ENCODE measurements at regions not wholly inside any gene's neighbourhood (a gene's known extent, or its start where the extent isn't known, plus 50 kb on each side); places are given as distances from the start of the nearest gene placed in this dataset.

DNA sequence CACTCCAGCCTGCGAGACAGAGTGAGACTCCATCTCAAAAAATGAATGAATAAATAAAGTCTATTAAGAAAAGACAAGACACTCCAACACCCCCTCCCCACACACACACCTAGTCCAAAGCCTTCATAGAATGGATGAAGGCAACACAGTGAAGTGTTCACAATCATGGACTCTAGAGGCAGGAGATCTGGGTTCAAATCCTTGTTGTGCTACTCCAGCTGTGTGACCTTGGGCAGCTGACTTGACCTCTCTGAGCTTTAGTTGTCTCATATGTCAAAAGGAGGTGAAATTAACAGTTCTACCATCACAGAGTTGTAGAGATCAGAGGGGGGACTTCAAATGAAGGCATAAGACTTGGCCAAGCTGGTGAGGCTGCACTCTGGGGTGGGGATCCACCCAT, 95.8 kb upstream of the MAP1LC3B2 start:
- no peak for DNase-seq

DNA sequence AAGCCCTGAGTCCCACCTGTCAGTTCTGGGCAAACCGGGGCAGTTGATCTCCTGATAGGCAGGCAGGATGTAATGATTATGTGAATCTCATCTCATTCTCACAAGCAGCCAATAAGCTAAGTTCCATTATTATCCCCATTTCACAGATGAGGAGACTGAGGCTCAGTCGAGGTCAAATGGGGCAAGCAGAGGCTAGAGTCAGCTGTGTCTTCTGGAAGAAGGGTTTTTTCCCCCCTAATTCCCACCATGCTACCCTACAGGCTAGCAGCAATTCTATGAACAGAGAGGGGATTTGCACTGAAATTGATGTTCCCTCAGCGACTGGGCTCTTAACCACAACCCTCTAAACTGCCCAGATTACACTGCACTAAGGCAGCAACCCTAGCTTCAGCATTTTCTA, 93.8 kb upstream of the MAP1LC3B2 start:
- no peak for DNase-seq

DNA sequence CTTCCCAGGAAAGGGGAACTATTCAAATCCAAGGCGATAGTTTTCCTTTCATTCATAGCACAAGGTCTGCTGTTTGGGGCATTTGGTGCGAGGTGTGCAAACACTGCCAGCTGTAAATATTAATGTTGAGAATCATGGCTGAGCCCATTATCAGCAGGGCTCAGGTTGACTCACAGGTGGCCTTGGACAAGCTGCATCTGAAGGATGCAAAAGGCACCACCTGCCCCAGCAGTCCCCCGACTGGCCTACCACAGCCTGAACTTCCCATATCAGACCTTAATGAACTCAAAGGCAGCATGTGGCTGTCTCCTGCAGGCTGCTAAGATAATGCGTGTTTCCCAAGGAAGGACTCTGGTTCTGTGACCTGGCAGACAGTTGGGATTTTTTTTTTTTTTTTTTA, 93.3 kb upstream of the MAP1LC3B2 start:
- no peak for DNase-seq

DNA sequence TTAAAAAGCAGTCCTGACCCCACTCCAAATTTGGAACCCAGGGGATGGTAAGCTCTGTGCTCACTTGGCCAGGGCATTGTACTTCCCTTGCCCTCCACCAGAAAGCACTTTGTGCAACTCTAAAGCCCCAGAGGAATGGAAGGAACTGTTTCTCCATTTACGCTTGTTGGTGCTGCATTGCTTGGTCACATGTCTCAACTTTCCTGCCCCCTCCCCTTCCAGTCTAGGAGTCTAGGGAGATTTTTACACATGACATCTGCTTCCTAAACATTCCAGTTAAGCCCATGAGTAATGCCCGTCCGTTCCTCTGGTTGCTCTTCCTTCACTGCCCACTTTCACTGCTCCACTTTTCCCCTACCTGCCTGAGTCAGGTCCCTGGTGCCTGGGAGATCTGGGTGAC, 92.6 kb upstream of the MAP1LC3B2 start:
- no peak for DNase-seq

DNA sequence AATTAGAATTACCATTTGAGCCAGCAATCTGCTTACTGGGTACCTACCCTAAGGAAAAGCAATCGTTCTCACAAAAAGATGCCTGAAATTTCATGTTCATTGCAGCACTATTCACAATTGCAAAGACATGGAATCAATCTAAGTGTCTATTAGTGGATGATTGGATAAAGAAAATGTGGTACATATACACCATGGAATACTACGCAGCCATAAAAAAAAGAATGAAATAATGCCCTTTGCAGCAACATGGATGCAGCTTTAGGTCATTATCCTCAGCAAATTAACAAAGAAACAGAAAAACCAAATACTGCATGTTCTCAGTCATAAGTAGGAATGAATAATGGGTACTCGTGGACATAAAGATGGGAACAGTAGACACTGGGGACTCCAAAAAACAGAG, 89.8 kb upstream of the MAP1LC3B2 start:
- DNase-seq, result no peak

DNA sequence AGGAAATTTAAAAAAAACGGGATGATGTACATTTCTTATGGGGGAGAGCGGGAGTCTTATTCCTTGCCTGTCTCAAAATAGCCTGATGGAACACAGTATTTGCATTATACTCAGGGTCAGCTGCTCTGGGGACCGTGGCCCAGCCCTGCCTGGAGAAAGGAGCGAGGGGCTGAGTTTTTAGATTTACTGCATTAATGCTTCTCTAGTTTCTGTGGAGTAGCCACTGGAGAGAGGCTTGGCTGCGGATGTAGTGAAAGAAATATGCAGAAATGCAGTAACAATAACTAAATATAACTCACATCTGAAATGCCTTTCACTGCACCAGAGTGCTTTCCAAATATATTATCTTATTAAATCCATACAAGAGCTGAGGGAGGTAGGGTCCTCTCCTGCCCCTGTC, 87.6 kb upstream of the MAP1LC3B2 start:
- DNase-seq, result no peak

DNA sequence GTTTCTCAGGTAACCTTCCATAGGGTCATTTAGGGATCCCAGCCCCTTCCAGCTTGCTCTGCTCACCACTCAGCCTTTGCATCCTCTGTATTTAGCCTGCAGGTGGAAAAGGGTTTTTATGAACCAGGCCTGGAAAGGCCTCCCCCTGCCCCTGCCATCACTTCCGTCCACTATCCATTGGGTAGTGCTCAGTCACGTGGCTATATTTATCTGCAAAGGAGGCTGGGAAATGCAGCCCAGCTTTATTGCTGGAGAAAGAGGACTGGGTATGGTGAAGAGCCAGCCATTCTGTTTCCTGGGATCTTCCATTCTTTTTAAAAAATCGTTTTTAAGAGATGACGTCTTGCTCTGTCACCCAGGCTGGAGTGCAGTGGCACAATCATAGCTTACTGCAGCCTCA, 87.0 kb upstream of the MAP1LC3B2 start:
- DNase-seq, result no peak

DNA sequence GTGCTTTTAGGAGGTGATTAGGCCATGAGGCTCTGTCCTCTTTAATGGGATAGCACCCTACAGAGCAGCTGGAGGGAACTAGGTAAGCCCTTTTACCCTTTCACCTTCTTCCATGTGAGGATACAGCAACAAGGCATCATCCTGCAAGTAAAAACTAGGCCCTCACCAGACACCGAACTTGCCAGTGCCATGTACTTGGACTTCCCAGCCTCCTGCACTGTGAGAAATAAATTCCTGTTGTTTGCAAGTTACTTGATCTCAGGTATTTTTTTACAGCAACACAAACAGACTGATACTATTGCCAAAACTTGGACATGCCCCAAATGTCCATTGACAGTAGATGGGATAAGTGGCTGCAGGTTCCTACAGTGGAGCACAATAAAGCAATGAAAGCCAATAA, 85.8 kb upstream of the MAP1LC3B2 start:
- DNase-seq, result no peak

DNA sequence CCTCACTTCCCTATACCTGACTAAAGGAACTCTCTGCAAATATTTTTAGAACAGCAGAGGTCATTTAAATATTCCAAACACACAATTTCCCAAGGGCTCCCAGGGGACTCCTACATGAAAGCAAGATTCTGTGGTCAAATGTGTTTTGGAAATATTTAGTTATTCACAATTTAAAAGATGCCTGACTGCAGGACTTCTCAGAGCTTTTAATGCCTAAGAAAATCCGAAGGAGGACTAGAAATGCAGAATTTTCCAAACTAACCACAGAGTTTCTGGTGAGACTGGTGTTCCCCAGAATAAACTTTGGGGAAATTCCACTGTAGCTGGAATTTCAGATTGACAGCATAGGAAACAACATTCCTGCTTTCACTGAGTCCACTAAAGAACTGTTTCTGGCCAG, 84.8 kb upstream of the MAP1LC3B2 start:
- no peak for DNase-seq

DNA sequence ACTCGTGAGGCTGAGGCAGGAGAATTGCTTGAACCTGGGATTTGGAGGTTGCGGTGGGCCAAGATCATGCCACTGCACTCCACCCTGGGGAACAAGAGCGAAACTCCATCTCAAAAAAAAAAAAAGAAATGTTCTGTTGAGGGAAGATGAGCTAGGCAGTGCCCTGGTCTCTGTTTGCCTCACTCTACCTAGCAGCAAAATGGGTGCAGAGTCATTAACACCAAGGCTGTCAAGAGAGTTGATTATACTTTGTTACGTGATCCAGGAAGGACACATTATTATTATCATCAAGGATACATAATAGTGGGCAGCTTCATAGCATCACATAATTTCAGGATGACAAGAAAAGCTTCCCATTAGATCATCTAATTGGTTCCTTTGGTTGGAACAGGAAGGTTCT, 84.3 kb upstream of the MAP1LC3B2 start:
- no peak for DNase-seq

DNA sequence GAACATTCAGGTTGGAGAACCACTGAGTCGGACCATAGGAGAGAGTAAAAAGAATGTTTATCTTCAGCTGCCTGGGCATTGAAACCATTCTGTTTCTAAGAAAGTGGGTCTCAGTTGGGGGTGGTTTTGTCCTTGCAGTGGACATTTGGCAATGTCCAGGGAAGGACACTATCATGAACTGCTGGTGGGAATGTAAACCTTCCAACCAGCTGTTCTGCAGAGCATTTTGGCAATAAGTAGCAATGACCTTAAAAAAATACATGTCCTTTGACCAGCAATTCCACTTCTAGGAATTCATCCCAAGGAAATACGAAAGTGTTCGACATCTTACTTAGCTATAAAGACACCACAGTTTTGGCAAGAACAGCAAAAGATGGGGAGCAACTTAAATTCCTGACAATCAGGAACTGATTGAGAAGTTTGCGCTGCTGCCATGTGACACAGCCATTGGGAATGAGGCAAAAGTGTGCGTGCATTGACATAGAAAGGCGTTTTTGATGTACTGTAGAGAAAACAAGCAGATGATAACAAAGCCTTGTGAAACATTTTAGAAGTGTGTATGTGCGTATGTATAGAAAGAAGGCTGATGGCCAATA, 82.9 kb upstream of the MAP1LC3B2 start:
- no peak for DNase-seq

DNA sequence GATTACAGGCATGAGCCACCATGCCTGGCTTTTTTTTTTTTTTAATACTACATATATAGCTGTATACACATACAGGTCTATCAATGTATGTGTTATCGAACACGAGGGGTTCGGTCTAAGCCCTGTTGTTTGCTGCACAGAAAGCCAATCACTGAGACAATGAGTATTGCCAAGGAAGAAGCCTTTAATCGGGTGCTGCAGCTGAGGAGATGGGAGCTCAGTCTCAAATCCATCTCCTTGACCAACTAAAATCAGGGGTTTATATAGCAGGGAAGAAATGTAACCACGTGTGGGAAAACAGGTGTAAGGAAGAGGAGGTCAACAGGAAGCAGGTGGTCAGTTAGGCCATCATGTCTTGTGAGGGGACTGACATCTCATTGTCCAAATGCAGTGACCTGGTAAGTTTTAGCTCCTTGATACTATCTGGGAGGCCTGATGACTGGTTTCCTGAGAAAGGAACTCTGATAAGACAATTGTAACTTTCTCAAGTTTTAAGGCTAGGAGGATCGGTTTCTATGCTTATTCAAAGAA, 80.9 kb upstream of the MAP1LC3B2 start:
- no peak for DNase-seq

DNA sequence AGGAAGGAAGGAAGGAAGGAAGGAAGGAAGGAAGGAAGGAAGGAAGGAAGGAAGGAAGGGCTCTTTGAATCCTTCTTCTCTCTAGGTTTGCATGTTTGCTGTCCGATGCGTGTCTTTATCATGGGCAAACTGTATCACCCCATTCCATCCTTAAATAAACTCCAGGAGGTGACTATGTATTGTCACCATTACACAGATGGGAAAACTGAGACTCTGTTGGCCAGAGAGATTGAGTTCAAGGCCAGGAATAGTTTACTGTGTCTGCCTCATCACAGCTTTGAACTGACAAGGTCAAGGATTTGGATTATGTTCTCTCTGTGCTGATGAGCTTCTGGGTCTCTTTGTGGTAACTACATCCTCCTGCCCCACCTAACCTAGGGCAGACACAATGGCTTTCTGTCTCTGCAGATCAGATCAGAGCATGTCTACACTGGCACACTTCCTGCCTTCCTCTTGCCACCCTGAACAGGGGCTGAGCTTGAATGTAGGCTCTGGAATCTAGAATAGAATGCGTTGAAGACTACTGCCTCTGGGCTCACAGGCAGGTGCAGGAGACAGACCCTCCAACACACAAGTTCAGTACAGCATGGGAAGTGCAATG, 78.9 kb upstream of the MAP1LC3B2 start:
- DNase-seq, result no peak

DNA sequence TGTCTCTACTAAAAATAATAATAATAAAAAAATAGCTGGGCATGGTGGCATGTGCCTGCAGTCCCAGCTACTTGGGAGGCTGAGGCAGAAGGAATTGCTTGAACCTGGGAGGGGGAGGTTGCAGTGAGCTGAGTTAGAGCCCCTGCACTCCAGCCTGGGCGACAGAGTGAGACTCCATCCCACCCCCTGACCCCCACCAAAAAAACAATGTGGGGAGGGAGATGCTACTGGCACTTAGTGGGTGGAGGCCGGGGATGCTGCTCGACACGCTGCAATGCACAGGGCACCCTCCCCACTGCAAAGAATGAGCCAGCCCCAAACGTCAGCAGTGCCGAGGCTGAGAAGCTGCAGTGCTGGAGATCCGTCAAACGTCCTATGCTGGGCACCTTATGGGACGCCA, 77.5 kb upstream of the MAP1LC3B2 start:
- no peak for DNase-seq

DNA sequence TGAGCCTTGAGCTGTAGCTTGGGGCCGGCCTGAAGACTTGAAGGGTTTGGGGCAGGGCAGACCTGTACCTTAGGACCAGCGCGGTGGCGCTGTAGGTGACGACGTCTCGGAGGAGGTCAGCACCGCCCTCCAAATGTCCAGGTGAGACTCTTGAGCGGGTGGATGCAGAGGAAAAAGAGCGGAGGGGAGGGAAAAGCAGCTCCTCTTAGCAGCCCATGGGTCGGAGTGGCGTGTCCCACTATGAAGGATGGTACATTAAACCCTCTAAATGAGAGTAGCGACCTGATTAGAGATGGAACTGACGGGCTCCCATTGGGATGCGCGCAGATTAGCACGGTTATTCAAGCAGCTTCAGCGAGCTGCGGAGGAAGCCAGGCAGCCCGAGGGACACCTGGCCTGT, 77.0 kb upstream of the MAP1LC3B2 start:
- DNase-seq, result no peak

DNA sequence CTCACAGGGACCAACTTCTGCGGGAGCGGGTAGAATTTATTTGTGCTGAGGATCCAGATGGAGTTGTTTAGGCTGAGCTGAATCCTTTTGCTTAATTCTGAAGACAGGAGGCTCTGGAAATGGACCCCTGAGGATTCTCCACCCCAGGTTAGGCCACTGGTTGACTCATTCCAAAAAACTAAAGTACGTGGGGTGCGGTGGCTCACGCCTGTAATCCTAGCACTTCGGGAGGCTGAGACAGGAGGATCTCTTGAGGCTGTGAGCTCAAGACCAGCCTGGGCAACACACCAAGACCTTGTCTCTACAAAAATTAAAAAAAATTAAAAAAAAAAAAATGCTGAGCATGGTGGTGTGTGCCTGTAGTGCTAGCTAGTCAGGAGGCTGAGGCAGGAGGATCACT, 76.3 kb upstream of the MAP1LC3B2 start:
- no peak for DNase-seq

DNA sequence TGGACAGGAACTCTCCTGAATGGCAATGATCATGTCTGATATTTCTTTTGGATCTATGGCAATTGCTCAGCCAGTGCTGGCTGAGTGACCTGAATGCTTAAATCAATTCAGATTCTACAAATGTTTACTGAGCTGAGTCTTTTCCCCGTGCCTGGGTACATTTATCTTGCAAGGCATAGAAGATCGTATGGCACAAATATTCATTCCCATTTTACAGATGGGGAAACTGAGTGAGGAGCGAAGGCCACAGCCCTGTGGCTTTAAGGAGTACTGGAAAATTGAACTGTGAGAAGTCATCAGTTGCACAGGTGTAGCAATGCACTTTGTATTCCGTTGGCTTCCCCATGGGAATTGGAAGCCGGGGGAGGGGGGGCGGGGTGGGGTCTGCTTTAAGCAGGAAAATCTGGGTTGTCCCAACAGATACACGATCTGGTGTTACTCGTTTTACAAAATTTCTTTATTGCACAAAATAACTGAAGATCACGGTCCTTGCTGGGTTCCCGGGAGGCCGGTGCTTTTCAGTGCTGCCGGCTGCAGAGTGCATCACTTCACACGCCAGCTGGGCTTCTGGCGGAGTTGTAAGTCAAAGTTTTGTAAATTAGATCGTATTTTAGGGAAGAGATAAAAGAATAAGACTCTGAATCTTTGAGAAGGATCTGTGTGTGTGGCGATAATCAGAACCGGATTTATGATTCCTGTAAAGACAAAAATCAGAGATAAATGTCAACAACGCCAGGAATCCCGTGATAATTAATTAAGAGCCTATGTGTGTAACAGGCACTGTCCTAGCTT, 75.0 kb upstream of the MAP1LC3B2 start:
- DNase-seq, result no peak

DNA sequence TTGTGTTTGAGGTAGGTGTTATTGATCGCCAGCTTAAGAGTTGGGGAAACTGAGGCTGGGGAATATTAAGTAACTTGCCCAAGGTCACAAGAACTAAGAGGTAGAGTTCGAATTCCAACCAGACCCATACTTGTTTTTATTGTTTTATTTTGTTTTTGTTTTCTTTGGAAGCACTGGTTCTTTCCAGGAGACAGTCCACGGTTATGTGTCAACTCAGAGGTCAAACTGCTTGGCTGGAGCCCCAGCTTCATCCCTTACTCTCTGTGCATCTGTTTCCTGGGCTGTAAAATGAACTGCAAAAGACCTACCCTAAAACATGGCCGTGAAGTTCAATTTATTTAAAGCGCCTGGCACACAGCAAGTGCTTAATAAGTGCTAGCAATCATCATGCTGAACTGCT, 74.4 kb upstream of the MAP1LC3B2 start:
- DNase-seq, result no peak

DNA sequence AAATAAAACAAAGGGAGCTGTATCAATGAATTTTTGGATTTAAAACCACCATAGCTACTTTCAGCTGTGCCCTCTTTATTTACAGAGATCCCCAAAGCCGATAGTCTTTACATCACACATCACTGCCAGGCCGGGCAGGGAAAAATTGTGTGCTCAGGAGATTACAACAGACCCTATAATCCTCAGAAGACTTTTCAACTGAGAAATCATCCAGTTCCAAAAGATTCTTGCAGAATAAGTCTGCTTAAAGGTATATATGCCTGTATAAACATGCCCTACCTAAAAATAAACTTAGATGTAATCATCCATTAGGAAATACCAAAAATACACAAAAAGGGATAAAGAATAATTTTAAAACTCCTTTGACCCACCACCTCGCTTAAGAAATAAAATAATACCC, 70.1 kb upstream of the MAP1LC3B2 start:
- no peak for DNase-seq

DNA sequence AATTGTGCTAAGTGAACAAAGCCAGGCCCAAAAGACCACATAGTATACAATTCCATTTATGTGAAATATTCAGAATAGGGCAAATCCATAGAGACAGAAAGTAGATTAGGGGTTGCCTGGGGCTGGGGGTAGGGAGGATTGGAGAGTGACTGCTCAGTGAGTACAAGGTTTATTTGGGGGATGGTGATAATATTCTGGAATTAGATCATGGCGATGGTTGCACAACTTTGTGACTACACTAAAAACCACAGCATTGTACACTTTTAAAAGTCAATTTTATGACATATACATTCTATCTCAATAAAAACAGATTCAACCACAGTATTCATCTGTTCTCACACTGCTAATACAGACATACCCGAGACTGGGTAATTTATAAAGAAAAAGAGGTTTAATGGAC, 68.7 kb upstream of the MAP1LC3B2 start:
- no peak for DNase-seq

DNA sequence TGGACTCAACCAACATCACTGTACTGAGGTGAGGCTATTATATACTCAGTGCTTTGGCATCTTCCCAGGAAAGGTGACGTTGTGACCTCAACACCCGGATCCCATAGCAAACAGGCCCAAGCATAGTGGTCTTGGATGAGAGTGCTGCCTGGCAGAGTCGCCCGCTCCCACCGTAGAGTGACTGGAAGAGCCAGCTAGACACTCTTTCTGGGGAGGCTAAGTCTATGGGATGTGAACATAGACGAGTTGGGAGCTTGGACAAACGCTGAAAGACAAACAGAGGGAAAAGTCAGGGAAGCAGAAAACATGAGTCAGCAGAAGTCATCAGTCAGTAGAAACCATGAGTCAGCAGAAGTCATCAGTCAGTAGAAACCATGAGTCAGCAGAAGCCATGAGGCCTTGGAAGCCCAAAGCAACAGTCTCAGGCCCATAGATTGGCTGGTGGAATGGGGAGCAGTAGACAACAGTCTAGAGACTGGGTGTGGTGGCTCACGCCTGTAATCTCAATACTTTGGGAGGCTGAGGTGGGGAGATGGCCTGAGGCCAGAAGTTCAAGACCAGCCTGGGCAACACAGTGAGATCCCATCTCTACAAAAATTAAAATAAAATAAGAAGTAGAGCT, 66.4 kb upstream of the MAP1LC3B2 start:
- DNase-seq, result no peak

DNA sequence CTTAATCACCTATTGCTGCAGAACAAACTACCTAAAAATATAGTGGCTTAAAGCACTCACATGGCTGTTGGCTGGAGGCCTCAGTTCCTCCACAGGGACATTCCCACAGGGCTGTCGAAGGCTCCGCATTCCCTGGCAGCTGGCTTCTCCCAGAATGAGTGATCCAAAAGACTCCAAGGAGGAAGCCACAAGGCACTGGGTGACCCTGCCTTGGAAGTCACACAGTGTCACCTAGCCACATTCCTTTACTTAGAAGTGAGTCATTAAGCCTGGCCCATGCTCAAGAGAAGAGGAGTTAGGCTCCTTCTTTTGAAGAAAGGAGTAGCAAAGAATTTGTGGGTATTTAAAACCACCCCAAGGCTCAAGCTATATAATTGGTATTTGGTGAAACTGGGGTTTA, 63.9 kb upstream of the MAP1LC3B2 start:
- no peak for DNase-seq

DNA sequence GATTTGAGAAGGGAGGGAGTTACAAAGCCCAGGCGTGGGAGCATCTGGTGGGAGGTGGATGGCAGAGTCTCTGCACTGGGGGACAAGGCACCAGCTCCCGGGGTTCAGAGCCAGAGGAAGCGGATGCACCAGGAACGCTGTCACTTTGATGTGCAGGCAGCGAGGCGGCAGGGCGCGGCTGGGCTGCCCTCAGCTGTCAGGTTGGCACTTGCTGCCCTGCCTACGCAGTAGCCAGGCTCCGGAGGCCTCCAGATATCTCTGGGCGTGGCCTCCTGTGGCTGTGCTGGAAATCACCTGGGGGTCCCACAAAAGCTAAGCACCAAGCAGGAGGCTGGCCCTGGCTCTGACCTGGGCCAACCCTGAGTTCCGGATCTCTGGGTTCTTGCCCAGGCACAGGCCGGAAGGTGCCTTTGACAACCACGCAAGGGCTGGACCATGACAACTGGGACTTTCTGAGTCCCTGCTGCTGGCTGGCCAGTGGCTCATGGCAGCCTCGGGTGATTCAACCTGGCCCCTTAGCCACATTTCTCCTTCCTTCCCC, 62.1 kb upstream of the MAP1LC3B2 start:
- DNase-seq, result no peak

DNA sequence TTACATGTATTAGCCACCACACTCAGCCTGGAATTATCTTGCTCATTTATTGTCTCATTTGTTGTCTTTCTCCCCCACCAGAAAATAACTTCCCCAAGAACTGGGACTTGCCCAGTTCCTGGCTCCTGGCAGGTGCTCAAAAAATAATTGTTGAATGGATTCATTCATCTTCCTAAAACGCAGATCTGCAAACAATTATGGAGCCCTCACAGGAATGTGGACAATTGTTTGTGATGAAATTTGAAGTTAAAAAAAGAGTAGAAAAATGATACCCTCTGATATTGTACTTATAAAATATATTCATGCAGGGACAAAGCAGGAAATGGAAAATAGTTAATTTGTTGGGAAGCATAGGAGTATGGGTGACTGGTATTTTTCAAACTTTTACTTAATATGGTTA, 60.7 kb upstream of the MAP1LC3B2 start:
- DNase-seq, result no peak

Data from NCI-H1417 treated with DMSO at 0.1 percent for 48 hours (cell line).